ENCODE measurements at regions not wholly inside any gene's neighbourhood (a gene's known extent, or its start where the extent isn't known, plus 50 kb on each side); places are given as distances from the start of the nearest gene placed in this dataset.

DNA sequence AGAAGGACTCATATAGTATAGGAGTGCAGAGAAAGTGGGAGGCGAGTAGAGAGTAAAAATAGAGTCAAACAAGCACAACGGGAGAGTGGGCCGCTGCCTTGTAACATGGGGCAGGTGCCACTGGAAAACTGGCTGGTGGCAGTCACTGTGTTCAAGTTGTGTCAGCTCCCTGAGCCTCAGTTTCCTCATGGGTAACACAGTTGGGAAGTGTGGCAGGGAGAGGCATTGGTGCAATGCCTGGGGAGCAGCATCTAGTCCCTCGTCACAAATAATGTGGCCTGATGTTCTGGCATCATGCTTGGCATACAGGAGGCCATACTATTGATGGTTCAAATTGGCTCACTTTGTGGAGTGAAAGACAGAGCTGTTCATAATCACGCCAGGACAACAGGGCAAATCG is 78.9 kb upstream of the SPON1 start:
- no peak for TF ChIP-seq EZH2 (optimal IDR thresholded peaks at IDR 0.05; ENCODE audit: low read depth, low read length)
- TF ChIP-seq, protein P1, sequence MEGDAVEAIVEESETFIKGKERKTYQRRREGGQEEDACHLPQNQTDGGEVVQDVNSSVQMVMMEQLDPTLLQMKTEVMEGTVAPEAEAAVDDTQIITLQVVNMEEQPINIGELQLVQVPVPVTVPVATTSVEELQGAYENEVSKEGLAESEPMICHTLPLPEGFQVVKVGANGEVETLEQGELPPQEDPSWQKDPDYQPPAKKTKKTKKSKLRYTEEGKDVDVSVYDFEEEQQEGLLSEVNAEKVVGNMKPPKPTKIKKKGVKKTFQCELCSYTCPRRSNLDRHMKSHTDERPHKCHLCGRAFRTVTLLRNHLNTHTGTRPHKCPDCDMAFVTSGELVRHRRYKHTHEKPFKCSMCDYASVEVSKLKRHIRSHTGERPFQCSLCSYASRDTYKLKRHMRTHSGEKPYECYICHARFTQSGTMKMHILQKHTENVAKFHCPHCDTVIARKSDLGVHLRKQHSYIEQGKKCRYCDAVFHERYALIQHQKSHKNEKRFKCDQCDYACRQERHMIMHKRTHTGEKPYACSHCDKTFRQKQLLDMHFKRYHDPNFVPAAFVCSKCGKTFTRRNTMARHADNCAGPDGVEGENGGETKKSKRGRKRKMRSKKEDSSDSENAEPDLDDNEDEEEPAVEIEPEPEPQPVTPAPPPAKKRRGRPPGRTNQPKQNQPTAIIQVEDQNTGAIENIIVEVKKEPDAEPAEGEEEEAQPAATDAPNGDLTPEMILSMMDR (IDR thresholded peaks at IDR 0.05; ENCODE audit: low read length) = no peak
- TF ChIP-seq EZH2phosphoT487 (IDR thresholded peaks at IDR 0.05; ENCODE audit: low read length) = no peak

Measured in MM.1S (cell line).